G401 (cell line): ENCODE measurements at regions not wholly inside any gene's neighbourhood (a gene's known extent, or its start where the extent isn't known, plus 50 kb on each side); places are given as distances from the start of the nearest gene placed in this dataset.

Experiments
- DNase-seq: peaks from one replicate; pipeline ENCODE4 v3.0.0-alpha.2; 2015; ENCODE audit warnings: low spot score
- in situ Hi-C: cut with HindIII; loops from 2 replicates; pipeline ENCODE4 v1.10.0; 2016; ENCODE audit warnings: low sequenced_read_pairs, mixed read lengths

- in situ Hi-C loops: no loop called here
- no peak for DNase-seq
Measured at GRCh38 chr13:39154041-39154440, 115.8 kb downstream of the NHLRC3 start.

GRCh38 chr13:39159393-39159792, 121.1 kb downstream of the NHLRC3 start:
- in situ Hi-C loops: no loop called here
- DNase-seq: peak; percentile 46

- in situ Hi-C loops: no loop called here
- peak; percentile 96 for DNase-seq
Measured at GRCh38 chr13:39159846-39160370, 121.7 kb downstream of the NHLRC3 start.

GRCh38 chr13:39167018-39167417, 128.8 kb downstream of the NHLRC3 start:
- DNase-seq: no peak
- in situ Hi-C loops: no loop called here

- no peak for DNase-seq
- in situ Hi-C loops: no loop called here
Measured at GRCh38 chr13:39170711-39171110, 132.5 kb downstream of the NHLRC3 start.

- in situ Hi-C loops: no loop called here
- DNase-seq: no peak
Measured at GRCh38 chr13:39185326-39185725, 147.1 kb downstream of the NHLRC3 start.

- in situ Hi-C loops: no loop called here
- peak; percentile 31 for DNase-seq
Measured at GRCh38 chr13:39186205-39186875, 148.1 kb downstream of the NHLRC3 start.

- no peak for DNase-seq
- in situ Hi-C loops: no loop called here
Measured at GRCh38 chr13:39189778-39190177, 151.5 kb downstream of the NHLRC3 start.

- in situ Hi-C loops: no loop called here
Measured at GRCh38 chr13:39196965-39197646, 158.8 kb downstream of the NHLRC3 start.

GRCh38 chr13:39197647-39198007, 159.4 kb downstream of the NHLRC3 start:
- in situ Hi-C loops: no loop called here
- no peak for DNase-seq

More at GRCh38 chr13:39196965-39197646, 158.8 kb downstream of the NHLRC3 start:
- DNase-seq: no peak

GRCh38 chr13:39200249-39200910, 162.1 kb downstream of the NHLRC3 start:
- DNase-seq: no peak
- in situ Hi-C loops: no loop called here

GRCh38 chr13:39201180-39201579, 162.9 kb downstream of the NHLRC3 start:
- no peak for DNase-seq
- in situ Hi-C loops: no loop called here

- in situ Hi-C loops: no loop called here
- DNase-seq: no peak
Measured at GRCh38 chr13:39202746-39203145, 164.5 kb downstream of the NHLRC3 start.

GRCh38 chr13:39208636-39209035, 170.4 kb downstream of the NHLRC3 start:
- DNase-seq: no peak
- in situ Hi-C loops: no loop called here

GRCh38 chr13:39209731-39210531, 171.7 kb downstream of the NHLRC3 start:
- DNase-seq: no peak
- in situ Hi-C loops: no loop called here

GRCh38 chr13:39210961-39211534, 172.8 kb downstream of the NHLRC3 start:
- in situ Hi-C loops: no loop called here
- no peak for DNase-seq

- no peak for DNase-seq
- in situ Hi-C loops: no loop called here
Measured at GRCh38 chr13:39215971-39216370, 177.7 kb downstream of the NHLRC3 start.

GRCh38 chr13:39217471-39217870, 179.2 kb downstream of the NHLRC3 start:
- in situ Hi-C loops: no loop called here
- DNase-seq: no peak

GRCh38 chr13:39224671-39225240, 186.5 kb downstream of the NHLRC3 start:
- DNase-seq: no peak
- in situ Hi-C loops: no loop called here
